ENCODE measurements at regions not wholly inside any gene's neighbourhood (a gene's known extent, or its start where the extent isn't known, plus 50 kb on each side); places are given as distances from the start of the nearest gene placed in this dataset.

DNA sequence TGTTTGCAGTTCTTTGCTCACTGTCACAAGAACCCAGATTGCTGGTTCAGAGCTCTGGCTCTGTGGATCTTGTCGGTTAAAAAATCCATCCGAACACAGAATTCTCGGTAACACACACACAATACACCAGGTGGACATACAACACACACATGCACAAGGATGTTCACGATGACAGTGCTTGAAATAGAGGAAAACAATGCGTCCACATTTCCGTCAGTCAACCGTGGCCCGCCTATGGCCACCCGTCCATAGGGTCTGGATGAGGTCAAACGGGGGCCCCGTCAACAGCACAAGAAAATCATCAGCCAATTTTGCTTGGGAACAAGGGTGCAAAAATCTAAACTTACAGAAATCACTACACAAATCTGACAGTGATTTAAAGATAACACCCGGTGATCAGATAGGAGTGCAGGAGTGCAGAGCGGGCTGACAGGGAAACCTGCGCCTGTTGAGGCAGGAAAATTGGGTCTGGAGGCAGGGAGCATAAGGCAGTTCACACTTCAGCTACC, 50.4 kb upstream of the SLC19A1 start:
- Histone ChIP-seq H3K9me1 (replicated peaks; ENCODE audit: control insufficient read depth, extremely low read depth, insufficient read depth, low read length) (no peaks in the 10 kb centered on the region), H3K4me3 (replicated peaks in 1 of 3; ENCODE audit: insufficient read depth in 1 of 3, low read depth in 1 of 3, low read length in 3 of 3) (no peak overlapping the region), H3K9me3 (replicated peaks; ENCODE audit: control insufficient read depth, insufficient read depth, low read length) (no peaks in the 10 kb centered on the region), H3K27me3 (ENCODE audit: control insufficient read depth in 2 of 2, insufficient read depth in 2 of 2, low read length in 2 of 2) (peaks cover 7 to 9% of the 10 kb centered on the region in 2 experiments), H3K4me1 (ENCODE audit: control insufficient read depth, extremely low read depth, insufficient read depth, low read length) (peaks cover 7% of the 10 kb centered on the region), H3K79me2 (ENCODE audit: control insufficient read depth, insufficient read depth, low read length) (no peaks in the 10 kb centered on the region), H3K36me3 (ENCODE audit: control insufficient read depth in 2 of 2, extremely low read depth in 1 of 2, insufficient read depth in 2 of 2, low read length in 2 of 2) (no peaks in the 10 kb centered on the region), H2AFZ (ENCODE audit: low read depth, low read length) (no peak overlapping the region), H3K4me2 (ENCODE audit: insufficient read depth, low read length) (no peak overlapping the region), H3K27ac (ENCODE audit: insufficient read depth, low read depth, low read length) (no peak overlapping the region), H3K9ac (replicated peaks; ENCODE audit: extremely low read depth, insufficient read depth, low read length) (no peak overlapping the region), H4K20me1 (replicated peaks; ENCODE audit: control insufficient read depth, extremely low read depth, insufficient read depth, low read length) (no peaks in the 10 kb centered on the region)
- POLR2A ChIA-PET = interaction anchor here (0.6 to 1.1 kb wide), 2 partner anchors 18 to 305 kb away, joined by 7 to 9 read pairs; partner anchors contain the start of gene POFUT2
- dilution Hi-C loops (cut with MboI; ENCODE audit: extremely low pct_ligation_motif_present, low sequenced_read_pairs) = no loop called here
- CTCF ChIA-PET = interaction anchor here (1.0 to 1.2 kb wide), 4 partner anchors 16 to 453 kb away, joined by 3 to 10 read pairs (median 4); no protein-coding TSS in a partner anchor
- no peak for FAIRE-seq
- intact Hi-C loops (cut with micrococcal nuclease) = loop anchor here (10.0 kb wide), 1 partner anchor 448 kb away; no protein-coding TSS in a partner anchor
- no TSS peak for BruUV-seq (replicated peaks)
- TF ChIP-seq EZH2 (IDR thresholded peaks at IDR 0.05; ENCODE audit: borderline replicate concordance, low read depth, low read length, severe bottlenecking) (no peak), POLR2A (IDR thresholded peaks at IDR 0.05; ENCODE audit: low read depth, low read length) (no peak), MYC (IDR thresholded peaks at IDR 0.05; ENCODE audit: low read depth, low read length) (no peak)
- DNase-seq (ENCODE audit: low read depth, low spot score) = no peak

DNA sequence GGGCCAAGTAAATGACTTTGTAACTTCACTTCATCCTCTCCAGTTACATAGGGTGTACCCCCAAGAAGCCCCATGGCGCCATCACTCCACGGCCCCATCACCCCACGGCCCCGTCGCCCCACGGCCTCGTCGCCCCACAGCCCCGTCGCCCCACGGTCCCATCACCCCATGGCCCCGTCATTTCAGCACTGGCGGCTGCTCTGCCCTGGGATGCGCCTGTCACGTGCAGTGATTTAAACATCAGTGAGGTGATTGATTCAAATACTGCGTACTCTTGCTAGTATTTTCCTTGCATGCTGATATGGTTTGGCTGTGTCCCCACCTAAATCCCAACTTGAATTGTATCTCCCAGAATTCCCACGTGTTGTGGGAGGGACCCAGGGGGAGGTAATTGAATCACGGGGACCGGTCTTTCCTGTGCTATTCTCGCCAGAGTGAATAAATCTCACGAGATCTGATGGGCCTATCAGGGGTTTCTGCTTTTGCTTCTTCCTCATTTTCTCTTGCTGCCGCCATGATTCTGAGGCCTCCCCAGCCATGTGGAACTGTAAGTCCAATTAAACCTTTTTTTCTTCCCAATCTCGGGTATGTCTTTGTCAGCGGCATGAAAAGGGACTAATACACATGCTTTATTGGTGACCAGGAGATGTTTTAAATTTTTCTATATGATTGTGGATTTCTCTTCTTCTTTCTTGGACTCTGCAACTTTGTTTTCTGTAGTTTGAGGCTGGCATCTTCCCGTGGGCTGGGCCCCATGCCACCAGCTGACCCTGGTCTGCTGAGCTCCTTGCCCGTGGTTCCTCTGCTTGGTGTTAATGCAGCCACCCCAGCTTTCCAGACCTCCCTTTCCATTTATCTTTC, 50.1 kb upstream of the PCBP3 start:
- BruUV-seq (replicated peaks) = no TSS peak

More for the DNA sequence above, 50.1 kb upstream of the PCBP3 start:
- Histone ChIP-seq H3K27me3 (ENCODE audit: control insufficient read depth in 2 of 2, insufficient read depth in 2 of 2, low read length in 2 of 2) (peaks cover 6 to 7% of the 10 kb centered on the region in 2 experiments), H3K4me3 (replicated peaks in 1 of 3; ENCODE audit: insufficient read depth in 1 of 3, low read depth in 1 of 3, low read length in 3 of 3) (no peak overlapping the region), H3K27ac (ENCODE audit: insufficient read depth, low read depth, low read length) (no peak overlapping the region), H3K4me1 (ENCODE audit: control insufficient read depth, extremely low read depth, insufficient read depth, low read length) (peaks cover 7% of the 10 kb centered on the region), H2AFZ (ENCODE audit: low read depth, low read length) (no peak overlapping the region), H4K20me1 (replicated peaks; ENCODE audit: control insufficient read depth, extremely low read depth, insufficient read depth, low read length) (no peaks in the 10 kb centered on the region), H3K79me2 (ENCODE audit: control insufficient read depth, insufficient read depth, low read length) (no peaks in the 10 kb centered on the region), H3K36me3 (ENCODE audit: control insufficient read depth in 2 of 2, extremely low read depth in 1 of 2, insufficient read depth in 2 of 2, low read length in 2 of 2) (no peaks in the 10 kb centered on the region), H3K9ac (replicated peaks; ENCODE audit: extremely low read depth, insufficient read depth, low read length) (no peak overlapping the region), H3K9me3 (replicated peaks; ENCODE audit: control insufficient read depth, insufficient read depth, low read length) (no peaks in the 10 kb centered on the region), H3K9me1 (replicated peaks; ENCODE audit: control insufficient read depth, extremely low read depth, insufficient read depth, low read length) (no peaks in the 10 kb centered on the region), H3K4me2 (ENCODE audit: insufficient read depth, low read length) (no peak overlapping the region)
- FAIRE-seq (no peak), DNase-seq (ENCODE audit: low read depth, low spot score) (no peak)
- TF ChIP-seq POLR2A (IDR thresholded peaks at IDR 0.05; ENCODE audit: low read depth, low read length) (no peak), FOS (IDR thresholded peaks at IDR 0.05; ENCODE audit: borderline replicate concordance, insufficient read depth, low read length) (no peak), EZH2 (IDR thresholded peaks at IDR 0.05; ENCODE audit: borderline replicate concordance, low read depth, low read length, severe bottlenecking) (no peak), POLR2AphosphoS5 (IDR thresholded peaks at IDR 0.05; ENCODE audit: insufficient read depth, low read depth, low read length) (no peak), JUN (IDR thresholded peaks at IDR 0.05; ENCODE audit: borderline replicate concordance, insufficient read depth, insufficient read length, low read depth) (no peak)
- ChIA-PET POLR2A (no interaction called here), CTCF (interaction anchor here (1.0 to 1.2 kb wide), 2 partner anchors 37 kb away, joined by 7 to 10 read pairs; no protein-coding TSS in a partner anchor)
- dilution Hi-C loops (cut with MboI; ENCODE audit: extremely low pct_ligation_motif_present, low sequenced_read_pairs) (no loop called here), intact Hi-C loops (cut with micrococcal nuclease) (loop anchor here (10.0 kb wide), 1 partner anchor 449 kb away; no protein-coding TSS in a partner anchor)
